Neural cell (in vitro differentiated cells): ENCODE measurements at regions not wholly inside any gene's neighbourhood (a gene's known extent, or its start where the extent isn't known, plus 50 kb on each side); places are given as distances from the start of the nearest gene placed in this dataset.

Source experiments
- EP300 ChIP-seq: fragments of 450-650 bp; conservative IDR thresholded peaks from 2 replicates; pipeline ENCODE4 v1.6.1; 2014; ENCODE audit warnings: antibody characterized with exemption, mild to moderate bottlenecking, moderate library complexity; ENCODE audit not compliant: poor library complexity, severe bottlenecking
- EZH2 ChIP-seq: fragments of 200-600, 300-800 bp; shearing (Covaris generic), sonication (generic); IDR thresholded peaks from 2 replicates; pipeline ENCODE4 v1.6.1; 2014; ENCODE audit warnings: antibody characterized with exemption, low read length, borderline replicate concordance, mild to moderate bottlenecking; ENCODE audit not compliant: insufficient read depth, poor library complexity, severe bottlenecking

- no peak for TF ChIP-seq EP300
- no peak for TF ChIP-seq EZH2
Observed at GRCh38 chr17:71399649-71400048, 721.2 kb upstream of the SOX9 start.
